ENCODE measurements at regions not wholly inside any gene's neighbourhood (a gene's known extent, or its start where the extent isn't known, plus 50 kb on each side); places are given as distances from the start of the nearest gene placed in this dataset.

GRCh38 chr5:17445185-17445584 lies 52.8 kb upstream of the TAF11L2 start:
- in situ Hi-C loops (cut with MboI; ENCODE audit: low pct_unique_long_range_greater_than_20kb, low sequenced_read_pairs): no loop called here

More at GRCh38 chr5:17445185-17445584, 52.8 kb upstream of the TAF11L2 start:
- DNase-seq: no peak

Data from KBM-7 (cell line).